Brain pericyte (primary cell): ENCODE measurements at regions not wholly inside any gene's neighbourhood (a gene's known extent, or its start where the extent isn't known, plus 50 kb on each side); places are given as distances from the start of the nearest gene placed in this dataset.

ENCODE experiments used
- DNase-seq: peaks from one replicate; pipeline ENCODE4 v3.0.0-alpha.2; 2012; ENCODE audit warnings: low read depth, low spot score

DNA sequence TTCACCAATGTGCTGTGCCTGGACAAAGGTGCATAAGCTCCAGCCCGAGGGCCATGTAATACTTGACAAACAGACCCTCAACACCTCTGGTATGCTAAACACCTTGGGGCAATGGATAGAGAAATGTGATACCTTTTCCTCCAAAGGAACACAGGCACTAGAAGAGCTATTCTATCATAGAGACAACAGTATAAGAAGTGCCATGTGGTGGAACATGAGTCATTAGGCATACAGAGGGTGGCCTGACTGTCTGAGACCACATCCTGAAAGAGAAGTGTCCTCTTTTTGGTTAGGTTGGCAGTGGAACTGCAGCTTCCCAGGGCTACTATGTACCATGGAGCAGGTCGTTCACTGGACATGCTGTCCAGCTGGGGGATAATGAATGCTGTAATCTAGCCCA lies 153.9 kb downstream of the INSIG2 start:
- no peak for DNase-seq

DNA sequence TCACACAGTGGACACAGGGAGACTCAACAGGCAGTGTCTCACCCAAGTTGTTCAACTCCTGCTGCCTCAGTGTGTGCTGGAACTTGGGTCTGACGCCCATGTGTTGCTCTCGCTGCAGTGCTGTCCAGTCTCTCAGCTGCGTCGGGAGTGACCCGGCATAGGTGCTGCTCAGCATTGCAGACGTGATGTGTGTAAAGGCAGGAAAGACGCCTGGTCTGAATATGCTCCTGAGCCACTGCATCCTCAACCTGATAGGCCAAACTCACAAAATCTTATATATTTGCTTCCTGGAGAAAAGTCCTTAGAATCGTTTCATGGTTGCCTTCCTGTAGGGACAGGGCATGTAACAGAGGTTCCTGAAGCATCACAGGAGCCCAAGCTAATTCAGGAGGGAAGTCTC lies 152.9 kb downstream of the INSIG2 start:
- no peak for DNase-seq

DNA sequence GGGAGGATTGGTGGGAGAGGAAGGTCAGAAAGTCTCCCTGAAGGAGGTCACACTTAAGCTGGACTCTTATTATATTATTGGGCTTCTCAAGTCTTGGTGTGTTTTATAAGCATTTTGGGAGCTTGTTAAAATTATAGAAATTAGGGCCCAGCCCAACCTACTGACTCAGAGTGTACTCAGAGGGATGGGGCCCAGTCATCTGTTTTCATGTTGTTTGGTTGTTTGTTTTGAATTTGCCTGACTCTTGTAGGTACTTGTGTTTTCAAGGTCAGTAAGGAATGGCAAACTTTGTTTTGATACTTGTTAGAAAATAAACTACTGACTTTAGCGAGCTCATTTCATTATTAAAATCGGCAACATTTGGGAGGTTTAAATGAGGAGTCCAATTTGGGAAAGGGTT lies 152.0 kb downstream of the INSIG2 start:
- no peak for DNase-seq

DNA sequence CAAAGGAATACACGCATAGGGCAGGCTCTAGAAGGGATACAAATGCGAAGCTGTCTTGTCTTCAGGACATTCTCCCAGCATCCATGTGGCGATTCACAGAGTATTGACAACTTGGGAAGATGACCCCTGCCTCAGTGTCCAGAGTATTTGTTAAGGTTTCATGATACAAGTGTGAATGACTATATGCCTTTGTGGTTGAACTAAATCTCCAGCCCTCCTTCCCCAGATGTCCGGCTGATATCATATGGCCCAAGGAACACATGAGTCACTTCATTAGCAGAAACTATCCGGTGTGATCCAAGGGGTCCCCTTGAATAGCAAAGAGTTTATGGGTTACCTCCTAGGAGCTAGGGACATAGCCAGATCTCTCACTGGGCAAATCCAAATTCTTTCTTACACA lies 151.0 kb downstream of the INSIG2 start:
- DNase-seq: no peak

DNA sequence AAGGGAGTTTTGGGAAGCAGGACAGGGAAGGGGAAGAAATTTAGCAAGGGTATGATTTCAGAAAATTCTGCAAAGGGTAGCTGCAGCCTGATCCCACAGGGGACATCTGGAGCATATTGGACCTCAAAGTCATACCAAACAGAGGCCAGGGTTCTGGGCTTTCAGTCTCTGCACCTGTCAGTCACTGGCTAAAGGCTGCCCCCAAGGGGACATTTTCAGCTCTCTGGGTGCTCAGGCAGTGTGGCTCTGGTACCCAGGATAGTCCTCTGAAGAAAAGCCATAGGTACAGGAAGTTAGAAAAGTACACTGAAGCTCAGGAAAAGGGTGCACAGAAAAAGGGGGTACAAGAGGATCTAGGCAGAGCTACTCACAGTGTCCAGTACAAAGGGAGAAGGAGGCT lies 149.2 kb downstream of the INSIG2 start:
- DNase-seq: no peak

DNA sequence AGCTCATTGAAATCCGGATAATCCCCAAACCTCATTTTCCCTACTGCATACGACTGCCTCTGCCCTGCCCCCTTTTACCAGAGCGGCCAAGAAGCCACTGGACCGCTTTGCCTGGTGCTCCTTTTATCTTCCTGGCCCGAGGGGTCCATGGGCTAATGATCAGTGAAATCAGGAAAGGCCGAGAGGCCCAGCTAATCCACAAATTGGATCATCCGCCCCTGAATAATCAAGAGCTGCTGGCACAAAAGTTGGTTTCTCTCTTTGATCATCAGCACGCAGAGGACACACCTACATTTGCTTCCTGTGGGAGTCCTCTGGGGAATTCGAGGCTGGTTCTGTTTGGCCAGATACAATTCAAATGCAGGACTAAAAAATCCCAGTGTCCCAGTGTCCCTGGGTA lies 144.5 kb downstream of the INSIG2 start:
- no peak for DNase-seq

DNA sequence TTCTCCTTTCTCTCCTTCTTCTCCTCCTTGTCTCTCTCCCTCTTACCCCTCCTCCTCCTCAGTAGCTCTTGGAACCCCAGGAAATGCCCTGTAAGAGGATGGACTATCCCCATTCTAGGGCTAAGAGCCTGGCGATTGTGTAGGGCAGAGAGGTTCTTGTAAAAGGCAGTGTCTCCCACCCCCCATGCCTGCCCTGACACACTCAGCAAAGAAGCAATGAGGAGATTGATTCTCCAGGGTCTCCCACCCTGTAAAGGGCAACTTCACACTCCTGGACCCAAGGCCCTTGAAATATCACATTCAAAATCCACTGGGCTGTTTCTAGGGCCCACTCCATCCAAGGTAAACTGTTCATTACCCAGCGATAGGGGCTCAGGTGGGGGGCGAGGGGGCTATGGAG lies 144.1 kb downstream of the INSIG2 start:
- DNase-seq: no peak

DNA sequence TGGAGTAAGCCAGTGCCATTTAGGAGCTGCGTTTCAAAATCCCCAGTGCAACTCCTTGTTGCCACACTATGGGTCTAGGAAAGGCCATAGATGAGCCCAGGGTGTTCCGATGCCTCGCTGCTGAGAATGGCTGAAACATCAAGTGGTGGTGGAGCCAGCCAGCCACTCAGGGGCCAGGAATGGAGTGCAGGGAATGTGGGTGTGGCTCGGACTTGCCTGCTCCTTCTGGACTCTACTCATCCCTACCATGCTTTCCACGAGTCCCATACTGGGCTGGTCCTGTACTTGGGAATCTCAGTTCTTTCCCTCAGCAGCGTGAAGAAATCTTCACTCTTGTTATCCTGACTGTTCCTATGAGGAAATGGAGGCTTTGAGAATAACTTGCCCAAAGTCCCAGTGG lies 143.5 kb downstream of the INSIG2 start:
- DNase-seq: no peak

DNA sequence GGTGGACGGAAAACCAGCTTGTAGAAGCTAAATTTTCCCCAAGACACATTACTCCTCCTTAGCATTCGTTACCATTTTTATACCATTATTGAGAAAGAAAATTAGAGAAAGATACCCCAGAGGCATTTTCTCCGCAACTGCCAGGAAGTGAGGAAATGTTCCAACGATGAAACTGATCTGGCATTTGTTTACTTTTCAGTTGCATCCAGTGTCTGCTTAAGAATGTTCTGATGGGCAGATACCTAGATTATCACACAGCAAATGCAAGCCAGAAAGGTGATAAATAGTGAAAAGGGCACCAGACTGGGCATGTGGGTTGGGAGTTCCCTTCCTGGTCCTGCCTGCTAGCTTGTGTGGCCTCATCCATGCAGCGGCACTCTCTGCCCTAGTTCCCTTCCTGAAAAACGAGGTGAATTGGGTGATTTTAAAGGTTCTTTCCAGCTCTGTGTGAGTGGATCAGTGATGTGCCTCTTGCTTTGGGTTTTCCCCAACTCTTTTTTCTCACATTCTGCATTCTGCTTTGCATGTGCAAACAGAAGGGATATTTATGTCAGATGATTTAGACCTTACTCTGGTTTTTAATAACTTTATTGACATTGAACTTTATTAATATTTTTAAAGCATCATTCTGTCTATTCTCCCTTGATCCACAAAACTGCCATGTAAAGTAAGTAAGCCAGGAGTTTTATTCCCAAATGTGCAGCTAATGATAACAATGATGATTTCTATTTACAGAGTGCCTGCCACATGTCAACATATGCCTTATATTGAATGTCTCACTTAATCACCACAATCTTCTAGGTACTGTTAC lies 139.6 kb downstream of the INSIG2 start:
- DNase-seq: no peak

DNA sequence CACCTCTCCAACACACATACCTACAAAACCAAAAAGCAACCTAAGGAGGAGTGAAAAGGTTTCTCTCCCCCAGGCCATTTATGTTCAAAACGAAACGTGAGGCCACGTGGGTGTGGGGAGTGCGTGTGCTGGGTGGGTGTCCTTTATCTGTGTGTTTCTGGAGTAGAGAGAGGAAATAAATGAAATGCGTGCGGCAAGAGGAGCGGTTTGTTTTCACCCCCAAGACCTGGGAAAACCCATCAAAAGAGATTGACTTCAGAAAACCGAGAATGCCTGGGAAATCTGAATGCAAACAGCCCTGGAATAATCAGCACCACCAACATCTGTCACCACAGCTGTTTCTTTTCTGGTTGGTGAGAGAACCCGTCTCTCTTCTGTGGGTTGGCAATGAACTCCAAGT lies 137.4 kb downstream of the INSIG2 start:
- no peak for DNase-seq

DNA sequence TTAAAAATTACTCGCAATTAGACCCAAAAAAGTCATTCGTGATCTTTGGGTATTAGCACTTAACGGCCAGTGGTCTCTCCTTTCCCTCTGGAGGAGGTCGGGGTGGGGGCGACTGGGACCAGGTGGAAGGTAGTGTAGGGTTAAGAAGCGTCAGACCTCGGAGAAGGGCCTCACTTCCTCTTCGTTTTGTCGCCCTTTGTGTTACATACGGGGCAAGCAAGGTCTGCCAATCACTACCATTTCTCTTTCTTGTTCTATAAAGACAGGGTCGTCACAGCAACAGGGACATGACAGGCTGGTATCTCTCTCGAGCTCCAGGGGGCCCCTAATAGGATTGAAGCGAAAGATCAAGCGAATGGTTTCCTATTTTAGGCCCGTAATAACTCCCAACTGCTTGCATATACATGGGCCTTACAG lies 136.6 kb downstream of the INSIG2 start:
- no peak for DNase-seq

DNA sequence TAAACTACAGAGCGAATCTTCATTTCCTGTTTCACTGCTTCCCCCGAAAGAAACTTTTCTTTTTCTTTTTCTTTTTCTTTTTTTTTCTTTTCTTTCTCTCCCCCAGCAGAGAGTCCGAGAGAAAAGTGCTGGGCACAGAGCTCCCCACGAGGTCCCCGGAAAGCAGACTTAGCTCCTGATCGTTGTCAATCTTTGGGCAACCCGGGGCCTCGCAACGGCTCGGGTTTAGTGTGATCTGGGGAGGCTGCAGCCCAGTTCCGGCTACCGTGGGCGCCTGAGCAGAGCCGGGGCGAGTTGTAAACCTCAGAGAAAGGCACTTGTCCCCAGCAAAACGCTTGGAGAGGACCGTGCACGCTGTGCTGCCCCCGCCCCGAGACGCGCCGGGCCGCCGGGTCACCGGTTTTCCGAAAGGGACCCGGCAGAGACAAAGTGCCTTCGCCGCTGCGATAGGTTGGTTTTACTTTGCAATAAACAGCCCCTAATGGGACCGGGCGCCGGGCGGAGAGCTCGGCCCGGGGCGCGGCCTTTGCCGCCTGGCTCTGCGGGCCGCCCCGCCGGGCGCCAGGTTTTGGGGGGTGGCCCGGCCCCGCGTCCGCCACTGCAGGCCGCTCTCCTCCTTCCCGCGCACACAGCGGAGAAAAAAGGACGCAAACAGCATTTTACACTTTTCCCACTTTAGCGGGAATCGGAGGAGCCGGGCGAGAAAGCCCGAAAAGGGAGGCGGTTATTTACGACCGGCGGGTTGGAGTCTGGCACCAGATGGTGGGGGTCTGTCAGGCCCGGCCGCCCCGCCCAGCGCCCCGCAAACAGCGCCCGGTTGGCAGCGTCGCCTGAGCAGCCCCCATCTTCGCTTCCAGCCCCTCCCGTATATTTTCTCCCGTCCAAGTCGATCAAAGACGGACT lies 136.0 kb downstream of the INSIG2 start:
- DNase-seq: no peak

DNA sequence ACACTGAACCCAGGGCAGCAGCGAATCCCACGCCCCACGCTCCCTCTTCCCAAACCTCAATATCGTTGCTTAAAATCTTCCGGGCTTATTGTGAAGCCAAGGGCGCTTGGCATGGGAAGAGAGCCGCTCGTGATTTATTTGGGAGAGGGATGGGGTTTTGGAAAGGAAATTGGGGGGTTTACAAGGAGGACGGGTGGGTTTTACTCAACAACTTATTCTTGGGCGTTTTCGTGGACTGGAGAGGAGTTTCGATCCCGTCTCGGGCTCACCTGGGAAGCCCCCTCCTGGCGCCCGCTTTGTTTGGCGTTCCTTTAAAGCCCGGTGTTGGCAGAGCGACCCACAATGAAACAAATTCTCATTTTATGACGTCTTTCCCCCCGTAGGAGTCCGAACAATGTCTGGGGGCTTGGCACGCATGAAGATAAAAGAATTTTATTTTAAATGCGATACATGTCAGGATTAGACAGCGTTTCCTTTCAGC lies 135.3 kb downstream of the INSIG2 start:
- DNase-seq: no peak

DNA sequence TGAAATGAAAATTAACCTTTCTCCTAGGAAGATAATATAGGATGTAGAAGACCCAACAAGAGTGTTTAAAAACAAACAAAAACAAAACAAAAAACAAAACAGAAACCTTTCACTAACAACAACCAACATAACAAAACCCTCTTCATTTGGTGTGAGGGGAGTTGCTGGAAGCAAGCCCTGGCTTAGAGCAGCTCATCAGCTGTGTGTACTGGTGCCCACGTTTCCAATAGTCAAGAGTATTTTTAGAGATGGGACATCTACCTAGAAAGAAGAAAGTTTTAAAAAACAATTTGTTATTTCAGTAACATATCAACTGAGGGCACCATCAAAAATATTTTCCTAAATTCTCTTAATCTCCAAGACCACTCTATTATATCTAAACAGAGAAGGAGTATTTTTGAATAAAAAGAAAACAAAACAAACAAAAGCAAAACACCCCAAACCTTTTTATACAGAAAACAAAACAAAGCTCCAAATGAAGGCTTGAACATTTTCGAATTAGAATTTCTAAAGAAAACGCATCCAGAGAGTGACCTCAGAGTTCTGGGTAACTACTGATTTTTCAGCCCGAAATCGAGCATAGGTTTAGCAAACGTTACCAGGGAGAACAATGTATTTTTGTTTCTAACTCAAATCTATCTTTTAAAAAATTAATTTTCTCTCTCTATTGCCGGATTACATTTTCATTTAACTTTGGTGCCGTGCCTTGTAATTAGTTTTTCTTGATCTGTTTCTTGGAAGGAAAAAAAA lies 134.6 kb downstream of the INSIG2 start:
- no peak for DNase-seq

DNA sequence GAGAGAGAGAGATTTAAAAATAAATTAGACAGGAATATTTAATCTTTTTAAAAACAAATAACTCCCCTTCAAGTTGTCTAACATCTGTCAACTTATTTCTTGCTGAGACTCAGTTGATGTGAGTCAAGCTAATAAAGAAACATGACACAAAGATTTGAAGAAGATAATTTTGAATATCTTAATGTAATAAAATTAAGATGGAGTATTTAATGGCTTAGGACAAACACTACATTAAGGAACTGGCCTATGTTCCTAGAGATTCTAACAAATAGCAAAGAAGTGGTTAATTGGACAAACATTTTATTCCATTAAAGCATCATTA lies 134.0 kb downstream of the INSIG2 start:
- no peak for DNase-seq

DNA sequence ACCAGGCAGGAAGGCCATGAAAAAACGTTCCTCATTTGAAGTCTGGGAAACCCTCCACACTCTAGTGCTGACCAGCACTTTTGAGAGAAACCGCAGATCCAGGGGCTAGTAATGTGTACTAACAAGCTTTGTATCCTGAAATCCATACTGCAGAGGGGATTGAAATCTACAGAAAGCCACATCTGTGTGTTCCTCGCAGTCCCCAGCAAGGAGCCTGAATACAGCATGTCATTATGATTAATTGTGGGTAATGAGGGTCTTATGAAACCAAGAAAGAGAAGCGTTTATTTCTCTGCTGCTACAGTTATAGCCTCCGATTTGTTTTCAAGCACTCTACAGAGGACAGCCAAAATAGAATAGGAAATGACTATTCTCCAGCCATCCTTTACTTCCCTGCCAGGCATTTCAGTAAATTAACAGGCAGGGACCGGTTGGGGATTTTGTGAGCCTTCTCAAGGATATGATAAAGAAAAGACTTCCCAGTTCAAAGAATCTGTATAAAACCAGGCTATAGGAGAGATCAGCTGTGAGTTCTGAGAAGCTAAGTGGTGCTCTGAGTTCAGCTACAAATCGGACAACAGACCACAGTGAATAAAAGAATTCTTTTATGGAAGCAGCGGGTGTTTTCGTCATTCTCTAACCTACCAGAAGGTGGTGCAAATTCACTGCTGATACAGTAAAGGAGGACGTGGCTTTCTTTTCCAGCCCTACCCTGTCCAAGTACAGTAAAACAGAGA lies 133.4 kb downstream of the INSIG2 start:
- DNase-seq: peak; percentile 30

DNA sequence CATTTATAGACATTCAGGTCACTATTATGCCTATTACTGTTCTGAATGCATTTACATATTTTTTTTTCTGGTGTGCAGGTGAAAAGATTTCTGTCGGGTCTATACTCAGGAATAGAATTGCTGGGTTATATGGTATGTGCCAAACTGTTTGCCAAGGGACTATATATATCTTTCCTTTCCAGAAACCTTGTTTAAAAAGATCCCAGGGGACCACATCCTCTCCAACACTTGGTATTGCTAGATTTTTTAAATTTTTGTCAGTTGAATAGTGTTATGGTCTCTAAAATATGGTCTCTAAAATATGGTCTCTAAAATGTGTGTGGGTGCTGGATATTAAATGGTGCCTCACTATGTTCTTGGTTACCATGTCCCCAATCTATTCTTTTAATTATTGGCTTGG lies 131.3 kb downstream of the INSIG2 start:
- DNase-seq: no peak

DNA sequence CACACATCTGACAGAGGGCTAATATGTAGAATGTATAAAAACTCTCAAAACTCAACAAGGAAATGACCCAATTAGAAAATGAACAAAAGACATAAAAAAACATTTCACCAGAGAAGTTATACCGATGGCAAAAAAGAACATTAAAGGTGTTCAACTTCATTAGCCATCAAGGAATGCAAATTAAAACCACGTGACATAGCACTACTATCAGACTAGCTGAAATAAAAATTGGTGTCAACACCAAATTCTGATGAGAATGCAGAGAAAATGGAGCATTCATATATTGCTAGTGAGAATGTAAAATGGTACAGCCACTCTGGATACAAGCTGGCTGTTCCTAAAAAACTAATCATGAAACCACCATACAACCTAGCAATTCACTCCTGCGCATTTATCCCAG lies 128.0 kb downstream of the INSIG2 start:
- DNase-seq: no peak

DNA sequence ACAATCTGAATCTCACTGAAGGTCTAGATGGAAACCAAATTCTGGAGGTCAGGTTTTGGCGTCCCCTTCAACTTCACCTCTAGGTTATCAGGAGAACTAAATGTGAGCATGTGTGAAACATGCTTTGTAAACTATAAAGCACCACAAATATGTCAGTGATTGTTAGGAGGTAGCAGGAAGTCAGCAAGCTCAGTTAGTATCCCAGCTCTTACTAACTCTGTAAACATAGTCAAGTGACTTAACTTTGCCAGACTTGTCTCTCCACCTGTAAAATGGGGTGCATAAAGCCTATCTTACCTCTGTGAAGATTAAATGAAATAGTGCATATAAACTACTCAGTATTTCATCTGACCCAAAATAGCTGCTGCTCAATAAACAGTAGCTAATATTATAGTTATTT lies 121.5 kb downstream of the INSIG2 start:
- DNase-seq: no peak

DNA sequence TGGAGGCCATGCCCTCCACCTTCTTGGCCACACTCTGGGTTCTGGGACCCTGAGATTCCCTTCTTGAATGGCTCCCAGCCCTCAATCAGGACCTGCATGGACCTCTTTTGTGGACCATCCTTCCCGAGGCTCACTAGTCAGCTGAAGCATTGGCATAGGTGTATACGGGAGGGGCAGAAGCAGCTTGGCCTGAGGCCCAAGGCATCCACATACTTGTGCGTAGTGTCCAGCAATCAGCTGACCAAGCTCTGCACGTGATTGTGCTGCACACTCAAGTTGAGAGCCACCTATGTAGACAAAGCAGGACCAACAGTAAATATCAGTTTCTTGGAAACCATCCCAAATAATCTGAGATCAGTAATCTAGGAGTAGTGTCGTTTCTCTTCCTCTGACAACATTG lies 119.6 kb downstream of the INSIG2 start:
- DNase-seq: no peak

DNA sequence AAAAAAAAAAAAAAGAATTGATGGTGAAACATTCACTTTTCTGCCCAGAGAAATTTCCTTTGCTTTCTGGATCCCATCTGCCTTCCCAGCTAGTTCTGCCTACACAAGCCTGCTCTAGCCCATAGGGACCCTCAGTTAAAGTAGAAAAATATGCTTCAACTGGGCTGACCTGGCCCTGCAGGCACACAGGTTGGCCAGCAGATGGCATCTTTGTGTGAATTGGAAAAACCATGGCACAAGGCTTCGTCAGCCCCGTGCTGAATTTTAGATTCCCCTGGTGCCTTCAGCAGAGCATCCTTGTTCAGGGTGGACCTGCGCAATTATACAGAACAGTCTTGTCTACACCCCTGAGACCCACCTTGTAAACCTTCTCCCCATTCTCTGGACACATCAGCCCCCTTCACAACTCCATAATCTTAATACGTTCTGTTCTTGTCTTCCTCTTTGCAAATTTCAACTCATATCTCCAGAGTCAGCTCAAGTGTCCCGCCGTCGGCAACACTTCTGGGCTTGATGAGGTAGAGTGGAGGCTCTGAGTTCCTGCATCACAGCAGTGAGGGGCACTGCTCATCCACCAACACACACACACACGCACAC lies 114.5 kb downstream of the INSIG2 start:
- no peak for DNase-seq
